ENCODE measurements at regions not wholly inside any gene's neighbourhood (a gene's known extent, or its start where the extent isn't known, plus 50 kb on each side); places are given as distances from the start of the nearest gene placed in this dataset.

GRCh38 chr3:186487819-186488218 lies 56.4 kb downstream of the CRYGS start:
- DNase-seq, result no peak

GRCh38 chr3:186487037-186487436 lies 57.1 kb downstream of the CRYGS start:
- DNase-seq, result no peak

- DNase-seq, result no peak
Observed at GRCh38 chr3:186483611-186484340, 60.4 kb downstream of the CRYGS start.

GRCh38 chr3:186481526-186481925 lies 62.7 kb downstream of the CRYGS start:
- DNase-seq, result no peak

GRCh38 chr3:186477876-186478275 lies 66.3 kb downstream of the CRYGS start:
- DNase-seq, result no peak

GRCh38 chr3:186477033-186477432 lies 67.1 kb downstream of the CRYGS start:
- no peak for DNase-seq

- no peak for DNase-seq
Observed at GRCh38 chr3:186476541-186476940, 67.6 kb downstream of the CRYGS start.

- no peak for DNase-seq
Observed at GRCh38 chr3:186476044-186476468, 68.1 kb downstream of the CRYGS start.

GRCh38 chr3:186473166-186473565 lies 71.0 kb downstream of the CRYGS start:
- DNase-seq, result no peak

- DNase-seq, result no peak
Observed at GRCh38 chr3:186472456-186473008, 71.6 kb downstream of the CRYGS start.

- DNase-seq, result no peak
Observed at GRCh38 chr3:186471771-186472170, 72.4 kb downstream of the CRYGS start.

GRCh38 chr3:186469525-186469924 lies 74.7 kb downstream of the CRYGS start:
- no peak for DNase-seq

GRCh38 chr3:186467969-186468368 lies 76.2 kb downstream of the CRYGS start:
- DNase-seq, result no peak

GRCh38 chr3:186466391-186466974 lies 77.7 kb downstream of the CRYGS start:
- DNase-seq, result no peak

- DNase-seq, result no peak
Observed at GRCh38 chr3:186465508-186465907, 78.7 kb downstream of the CRYGS start.

- DNase-seq, result no peak
Observed at GRCh38 chr3:186464424-186465093, 79.6 kb downstream of the CRYGS start.

GRCh38 chr3:186461141-186461540 lies 83.0 kb downstream of the CRYGS start:
- no peak for DNase-seq

- DNase-seq, result no peak
Observed at GRCh38 chr3:186459108-186459467, 85.1 kb downstream of the CRYGS start.

- no peak for DNase-seq
Observed at GRCh38 chr3:186458306-186459107, 85.7 kb downstream of the CRYGS start.

GRCh38 chr3:186457236-186457635 lies 86.9 kb downstream of the CRYGS start:
- no peak for DNase-seq

GRCh38 chr3:186456731-186457191 lies 87.4 kb downstream of the CRYGS start:
- no peak for DNase-seq

- DNase-seq, result no peak
Observed at GRCh38 chr3:186454881-186455703, 89.1 kb downstream of the CRYGS start.

All from femur (tissue), 1 donor.